OCI-LY3 (cell line): ENCODE measurements at regions not wholly inside any gene's neighbourhood (a gene's known extent, or its start where the extent isn't known, plus 50 kb on each side); places are given as distances from the start of the nearest gene placed in this dataset.
"Not testable (repeated sequence)": the region's sequence is repeated elsewhere in the genome, so short reads cannot be mapped to it uniquely, and the experiment has no call there.

Source experiments
- CTCF ChIP-seq: fragments of 200-600, 300-600 bp; sonication (generic); IDR thresholded peaks from 2 replicates; pipeline ENCODE4 v1.5.1; 2014; ENCODE audit warnings: antibody characterized with exemption, low read length, low read depth
- EZH2phosphoT487 ChIP-seq: fragments of 200-600 bp; shearing (Covaris generic); IDR thresholded peaks from 2 replicates; pipeline ENCODE4 v1.6.1; 2018; ENCODE audit warnings: antibody characterized with exemption, mixed run types, low read depth

GRCh38 chr18:6572192-6572591, 157.3 kb upstream of the ARHGAP28 start:
- TF ChIP-seq CTCF, EZH2phosphoT487: not testable (repeated sequence)
